ENCODE measurements at regions not wholly inside any gene's neighbourhood (a gene's known extent, or its start where the extent isn't known, plus 50 kb on each side); places are given as distances from the start of the nearest gene placed in this dataset.

- no peak for TF ChIP-seq CTCF (IDR thresholded peaks at IDR 0.05)
- TF ChIP-seq POLR2A (IDR thresholded peaks at IDR 0.05): no peak
- TF ChIP-seq EP300 (IDR thresholded peaks at IDR 0.05): no peak
- TF ChIP-seq POLR2AphosphoS5 (IDR thresholded peaks at IDR 0.05): no peak
Measured at GRCh38 chr12:87348071-87348470, 681.1 kb downstream of the C12orf50 start.

Measured in upper lobe of left lung (tissue), 4 donors.